Right lobe of liver (tissue), 6 donors: ENCODE measurements at regions not wholly inside any gene's neighbourhood (a gene's known extent, or its start where the extent isn't known, plus 50 kb on each side); places are given as distances from the start of the nearest gene placed in this dataset.

Source experiments
- ATAC-seq, 4 donors: fragments of 200-7000 bp; cut with Tn5 transposase; one replicate each; pipeline ENCODE4 v1.9.1; 2020; ENCODE audit warnings: mild to moderate bottlenecking in 4 of 4, moderate library complexity in 4 of 4
- DNase-seq, 3 donors: peaks; one replicate each; pipeline ENCODE4 v3.0.0-alpha.2; 2020
- H3K27ac ChIP-seq, 3 donors: fragments of 200-600 bp; one replicate each; pipeline ENCODE4 v1.8.0; 2022
- H3K27me3 ChIP-seq, 2 donors: fragments of 200-600 bp; one replicate each; pipeline ENCODE4 v1.8.0; 2022
- H3K36me3 ChIP-seq, 4 donors: fragments of 200-600 bp; sonication (generic) in 1 of 4; one replicate each; pipeline versions ENCODE4 v1.5.1 to v1.8.0; 2017 to 2022; ENCODE audit warnings: control low read depth in 1 of 4
- H3K4me1 ChIP-seq, 4 donors: fragments of 200-600 bp; sonication (generic) in 1 of 4; one replicate each; pipeline versions ENCODE4 v1.5.1 to v1.8.0; 2017 to 2022; ENCODE audit warnings: control low read depth in 1 of 4
- H3K4me3 ChIP-seq, 3 donors: fragments of 200-600 bp; one replicate each; pipeline ENCODE4 v1.8.0; 2022
- H3K9me3 ChIP-seq, 4 donors: fragments of 200-600 bp; sonication (generic) in 1 of 4; one replicate each; pipeline versions ENCODE4 v1.5.1 to v1.8.0; 2017 to 2022; ENCODE audit warnings: control low read depth in 1 of 4
- CTCF ChIP-seq, 4 donors: fragments of 200-600 bp in 3 of 4; fragments of 450-650 bp in 1 of 4; IDR thresholded peaks; one replicate each; pipeline versions ENCODE4 v1.5.1 to v1.8.0; 2016 to 2022; ENCODE audit warnings: antibody characterized with exemption in 4 of 4, mild to moderate bottlenecking in 2 of 4
- POLR2A ChIP-seq: fragments of 450-650 bp; IDR thresholded peaks from one replicate; pipeline ENCODE4 v1.6.1; 2017; ENCODE audit warnings: antibody characterized with exemption, mild to moderate bottlenecking
- WGBS: methylation state at CpG from one replicate; pipeline ENCODE4 v1.1.6; 2018; ENCODE audit warnings: low coverage, low lambda C conversion rate; ENCODE audit not compliant: insufficient coverage; ENCODE audit errors: missing lambda C conversion rate; 5-methylcytosine and 5-hydroxymethylcytosine counted together
- intact Hi-C, 2 donors: fragments of 100-400 bp; cut with DNase I; formaldehyde crosslinking; loops; one replicate each; pipeline versions ENCODE4 v1.11.2 to v1.14.1; 2022
- donor health status: DM: no; HTN: yes; CAD: no.
- donor health status: DM: no; HTN: no; CAD: no.
- donor health status: DM: no; HTN: no; CAD: no.
- donor health status: DM: no; HTN: yes; CAD: no.
- donor health status: DM: no; HTN: yes; CAD: no.

DNA sequence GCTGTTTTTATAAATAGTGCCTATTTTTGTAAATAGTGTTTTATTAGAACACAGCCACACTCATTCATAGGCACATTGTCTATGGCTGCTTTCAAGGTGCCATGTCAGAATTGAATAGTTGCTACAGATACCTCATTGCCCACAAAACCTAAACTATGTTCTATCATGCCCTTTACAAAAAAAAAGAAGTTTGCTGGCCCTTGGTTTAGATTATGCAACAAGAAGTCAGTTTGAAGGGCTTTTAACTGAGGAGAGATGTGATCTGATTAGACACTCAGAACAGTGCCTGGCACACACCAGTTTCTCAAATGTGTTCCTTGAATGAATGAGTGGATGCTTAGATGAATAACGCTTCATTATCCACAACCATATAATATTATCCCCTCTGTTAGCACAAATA is 366.1 kb downstream of the MAFB start:
- H3K27ac ChIP-seq = no peak overlapping the region

GRCh38 chr20:40320517-40321011 is 368.5 kb downstream of the MAFB start:
- H3K36me3 ChIP-seq = no peaks in the 10 kb centered on the region
- no peak overlapping the region for H3K4me3 ChIP-seq
- no peaks in the 10 kb centered on the region for H3K4me1 ChIP-seq
- intact Hi-C loops = no loop called here
- WGBS = 68% methylated on average over 4 of the region's 7 CpGs
- no peak for DNase-seq
- TF ChIP-seq POLR2A (no peak), CTCF (IDR thresholded peaks at IDR 0.05) (no peak)
- no peaks in the 10 kb centered on the region for H3K9me3 ChIP-seq
- no peak for ATAC-seq
- no peaks in the 10 kb centered on the region for H3K27me3 ChIP-seq
- H3K27ac ChIP-seq = no peak overlapping the region

More for the DNA sequence above, 366.1 kb downstream of the MAFB start:
- intact Hi-C loops = no loop called here
- no peak for DNase-seq
- Histone ChIP-seq H3K9me3 (no peaks in the 10 kb centered on the region), H3K4me1 (no peaks in the 10 kb centered on the region), H3K27me3 (no peaks in the 10 kb centered on the region), H3K4me3 (no peak overlapping the region), H3K36me3 (no peaks in the 10 kb centered on the region)
- TF ChIP-seq POLR2A = no peak
- no peak for TF ChIP-seq CTCF (IDR thresholded peaks at IDR 0.05)
- 77% methylated on average over 1 of the region's 1 CpG for WGBS
- no peak for ATAC-seq

GRCh38 chr20:40319741-40320516 is 369.1 kb downstream of the MAFB start:
- Histone ChIP-seq H3K36me3 (no peaks in the 10 kb centered on the region), H3K27me3 (no peaks in the 10 kb centered on the region), H3K4me1 (no peaks in the 10 kb centered on the region), H3K27ac (no peak overlapping the region), H3K9me3 (no peaks in the 10 kb centered on the region), H3K4me3 (no peak overlapping the region)
- intact Hi-C loops = no loop called here
- TF ChIP-seq POLR2A (no peak), CTCF (IDR thresholded peaks at IDR 0.05) (no peak)
- no peak for DNase-seq
- no peak for ATAC-seq
- WGBS = 65% methylated on average over 9 of the region's 15 CpGs

- TF ChIP-seq CTCF (IDR thresholded peaks at IDR 0.05) (no peak), POLR2A (no peak)
- no peaks in the 10 kb centered on the region for H3K27me3 ChIP-seq
- 52% methylated on average over 3 of the region's 3 CpGs for WGBS
- H3K36me3 ChIP-seq = no peaks in the 10 kb centered on the region
- intact Hi-C loops = no loop called here
- H3K27ac ChIP-seq = no peak overlapping the region
- DNase-seq = no peak
- no peak for ATAC-seq
- no peaks in the 10 kb centered on the region for H3K9me3 ChIP-seq
- H3K4me1 ChIP-seq = no peaks in the 10 kb centered on the region
- no peak overlapping the region for H3K4me3 ChIP-seq
These were observed 370.0 kb downstream of the MAFB start for GRCh38 chr20:40319056-40319455.
